Mesothelial cell of epicardium (in vitro differentiated cells): ENCODE measurements at regions not wholly inside any gene's neighbourhood (a gene's known extent, or its start where the extent isn't known, plus 50 kb on each side); places are given as distances from the start of the nearest gene placed in this dataset.

ENCODE experiments used
- DNase-seq, 2 experiments: peaks; one replicate each; pipeline ENCODE4 v3.0.0; 2021; ENCODE audit warnings: low spot score in 2 of 2; ENCODE audit not compliant: unreplicated experiment in 2 of 2
- H3K27ac Mint-ChIP-seq: 2 replicates; pipeline ENCODE4 v1.8.0; 2021; ENCODE audit warnings: mixed read lengths
- H3K27me3 Mint-ChIP-seq: 2 replicates; pipeline ENCODE4 v1.8.0; 2021; ENCODE audit warnings: low read depth, mixed read lengths
- H3K36me3 Mint-ChIP-seq: 2 replicates; pipeline ENCODE4 v1.8.0; 2021; ENCODE audit warnings: mixed read lengths
- H3K4me1 Mint-ChIP-seq: 2 replicates; pipeline ENCODE4 v1.8.0; 2021; ENCODE audit warnings: mixed read lengths
- H3K4me3 Mint-ChIP-seq: 2 replicates; pipeline ENCODE4 v1.8.0; 2021; ENCODE audit warnings: mild to moderate bottlenecking, moderate library complexity, mixed read lengths
- H3K9me3 Mint-ChIP-seq: 2 replicates; pipeline ENCODE4 v1.8.0; 2021; ENCODE audit warnings: mixed read lengths
- TF ChIP-seq, protein P1 (sequence below): fragments of 200-600 bp; sonication (generic); IDR thresholded peaks from one replicate; pipeline ENCODE4 v1.5.0; 2021; ENCODE audit warnings: antibody characterized with exemption; ENCODE audit not compliant: unreplicated experiment

DNA sequence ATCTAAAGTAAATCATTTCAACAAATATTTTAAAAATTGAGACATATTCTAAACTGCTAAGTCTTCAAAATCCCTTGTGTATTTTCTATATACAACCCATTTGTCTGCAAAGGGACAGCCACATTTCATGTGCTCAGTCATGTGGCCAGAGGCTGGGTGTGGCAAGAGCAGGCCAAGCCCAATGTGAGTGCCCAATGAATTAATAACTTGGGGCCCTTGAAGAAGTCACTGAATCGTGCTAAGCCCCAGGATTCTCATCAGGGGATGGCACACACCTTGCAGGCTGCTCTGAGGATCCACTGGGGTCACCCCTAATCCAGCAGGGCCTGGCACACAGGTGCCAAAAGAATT, 78.2 kb upstream of the SMIM23 start:
- Mint-ChIP-seq H3K27me3 (peaks cover 3% of the 10 kb centered on the region), H3K9me3 (no peaks in the 10 kb centered on the region), H3K27ac (no peak overlapping the region), H3K4me1 (no peaks in the 10 kb centered on the region), H3K4me3 (no peak overlapping the region), H3K36me3 (no peaks in the 10 kb centered on the region)
- TF ChIP-seq, protein P1, sequence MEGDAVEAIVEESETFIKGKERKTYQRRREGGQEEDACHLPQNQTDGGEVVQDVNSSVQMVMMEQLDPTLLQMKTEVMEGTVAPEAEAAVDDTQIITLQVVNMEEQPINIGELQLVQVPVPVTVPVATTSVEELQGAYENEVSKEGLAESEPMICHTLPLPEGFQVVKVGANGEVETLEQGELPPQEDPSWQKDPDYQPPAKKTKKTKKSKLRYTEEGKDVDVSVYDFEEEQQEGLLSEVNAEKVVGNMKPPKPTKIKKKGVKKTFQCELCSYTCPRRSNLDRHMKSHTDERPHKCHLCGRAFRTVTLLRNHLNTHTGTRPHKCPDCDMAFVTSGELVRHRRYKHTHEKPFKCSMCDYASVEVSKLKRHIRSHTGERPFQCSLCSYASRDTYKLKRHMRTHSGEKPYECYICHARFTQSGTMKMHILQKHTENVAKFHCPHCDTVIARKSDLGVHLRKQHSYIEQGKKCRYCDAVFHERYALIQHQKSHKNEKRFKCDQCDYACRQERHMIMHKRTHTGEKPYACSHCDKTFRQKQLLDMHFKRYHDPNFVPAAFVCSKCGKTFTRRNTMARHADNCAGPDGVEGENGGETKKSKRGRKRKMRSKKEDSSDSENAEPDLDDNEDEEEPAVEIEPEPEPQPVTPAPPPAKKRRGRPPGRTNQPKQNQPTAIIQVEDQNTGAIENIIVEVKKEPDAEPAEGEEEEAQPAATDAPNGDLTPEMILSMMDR, result no peak
- DNase-seq, result no peak

GRCh38 chr5:171709930-171710329, 75.7 kb upstream of the SMIM23 start:
- H3K9me3 Mint-ChIP-seq, result peaks cover 4% of the 10 kb centered on the region
- H3K27me3 Mint-ChIP-seq, result peaks cover 3% of the 10 kb centered on the region
- no peak overlapping the region for H3K4me3 Mint-ChIP-seq
- TF ChIP-seq, protein P1, result no peak
- H3K4me1 Mint-ChIP-seq, result no peaks in the 10 kb centered on the region
- H3K36me3 Mint-ChIP-seq, result no peaks in the 10 kb centered on the region
- no peak overlapping the region for H3K27ac Mint-ChIP-seq
- no peak for DNase-seq

GRCh38 chr5:171710451-171711024, 75.1 kb upstream of the SMIM23 start:
- peaks cover 4% of the 10 kb centered on the region for H3K9me3 Mint-ChIP-seq
- H3K4me1 Mint-ChIP-seq, result no peaks in the 10 kb centered on the region
- H3K27ac Mint-ChIP-seq, result no peak overlapping the region
- TF ChIP-seq, protein P1, result no peak
- peak in 1 of 2 experiments; percentile 13 for DNase-seq
- peaks cover 2% of the 10 kb centered on the region for H3K27me3 Mint-ChIP-seq
- H3K4me3 Mint-ChIP-seq, result no peak overlapping the region
- H3K36me3 Mint-ChIP-seq, result no peaks in the 10 kb centered on the region

DNA sequence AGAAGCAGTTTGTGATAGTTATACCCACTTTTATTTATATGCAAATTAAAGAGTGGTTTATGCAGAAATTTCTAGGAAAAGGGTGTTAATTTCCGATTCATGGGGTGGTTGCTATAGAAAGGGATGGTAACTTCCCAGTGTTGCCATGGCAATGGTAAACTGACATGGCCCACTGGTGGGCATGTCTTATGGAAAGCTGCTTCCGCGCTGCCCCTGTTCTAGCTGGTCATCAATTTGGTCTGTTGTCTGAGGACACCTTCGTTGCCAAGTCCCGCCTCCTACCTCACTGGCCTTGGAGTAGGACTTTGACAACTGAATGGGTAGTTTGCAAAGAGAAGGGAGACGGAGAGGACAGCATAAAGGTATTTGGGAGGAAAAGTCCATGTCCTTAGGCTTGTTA, 74.0 kb upstream of the SMIM23 start:
- TF ChIP-seq, protein P1, result no peak
- Mint-ChIP-seq H3K27ac (no peak overlapping the region), H3K36me3 (no peaks in the 10 kb centered on the region), H3K9me3 (peaks cover 4% of the 10 kb centered on the region), H3K27me3 (peaks cover 9% of the 10 kb centered on the region), H3K4me1 (no peaks in the 10 kb centered on the region), H3K4me3 (no peak overlapping the region)
- no peak for DNase-seq

- TF ChIP-seq, protein P1, result no peak
These were observed 73.0 kb upstream of the SMIM23 start for GRCh38 chr5:171712616-171713015.

DNA sequence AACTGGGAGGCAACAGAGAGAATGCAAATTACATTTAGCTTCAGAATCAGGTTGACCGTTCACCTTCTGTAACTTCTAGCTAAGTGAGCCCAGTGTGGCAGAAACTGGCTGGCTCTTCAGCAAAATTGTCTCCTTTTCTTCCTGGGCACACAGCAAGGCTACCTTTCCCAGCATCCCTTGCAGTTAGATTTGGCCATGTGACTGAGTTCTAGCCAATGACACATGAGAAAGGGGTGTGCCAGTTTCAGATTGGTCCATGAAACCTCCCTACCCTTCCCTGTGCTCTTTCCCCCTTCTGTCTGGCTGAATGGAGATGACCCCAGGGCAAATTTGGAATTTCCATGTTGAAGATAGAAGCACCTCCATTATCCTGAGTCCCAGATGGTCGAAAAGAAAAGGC, 72.5 kb upstream of the SMIM23 start:
- peaks cover 4% of the 10 kb centered on the region for H3K9me3 Mint-ChIP-seq
- TF ChIP-seq, protein P1, result no peak
- DNase-seq, result no peak
- no peak overlapping the region for H3K27ac Mint-ChIP-seq
- H3K4me3 Mint-ChIP-seq, result no peak overlapping the region
- H3K4me1 Mint-ChIP-seq, result no peaks in the 10 kb centered on the region
- no peaks in the 10 kb centered on the region for H3K36me3 Mint-ChIP-seq
- H3K27me3 Mint-ChIP-seq, result peaks cover 18% of the 10 kb centered on the region

More at GRCh38 chr5:171712616-171713015, 73.0 kb upstream of the SMIM23 start:
- DNase-seq, result no peak
- H3K4me1 Mint-ChIP-seq, result no peaks in the 10 kb centered on the region
- peaks cover 4% of the 10 kb centered on the region for H3K9me3 Mint-ChIP-seq
- no peak overlapping the region for H3K4me3 Mint-ChIP-seq
- peaks cover 15% of the 10 kb centered on the region for H3K27me3 Mint-ChIP-seq
- H3K36me3 Mint-ChIP-seq, result no peaks in the 10 kb centered on the region
- no peak overlapping the region for H3K27ac Mint-ChIP-seq
